Gastroesophageal sphincter (tissue), 4 donors: ENCODE measurements at regions not wholly inside any gene's neighbourhood (a gene's known extent, or its start where the extent isn't known, plus 50 kb on each side); places are given as distances from the start of the nearest gene placed in this dataset.

Experiments used
- ATAC-seq: fragments of 150-250 bp; one replicate; pipeline ENCODE4 v1.9.1; 2016; ENCODE audit warnings: mild to moderate bottlenecking, moderate library complexity
- H3K27ac ChIP-seq, 4 donors: fragments of 200-600 bp; sonication (generic) in 3 of 4; 1 replicate in 3 of 4; 2 replicates in 1 of 4; pipeline ENCODE4 v1.5.1; 2016 to 2019
- H3K27me3 ChIP-seq: fragments of 200-600 bp; sonication (generic); one replicate; pipeline ENCODE4 v1.5.1; 2019
- H3K36me3 ChIP-seq, 2 donors: fragments of 200-600 bp; sonication (generic); one replicate each; pipeline ENCODE4 v1.5.1; 2019; ENCODE audit warnings: control low read depth in 1 of 2
- H3K4me1 ChIP-seq, 3 donors: fragments of 200-600 bp; sonication (generic); 1 replicate in 2 of 3; 2 replicates in 1 of 3; pipeline ENCODE4 v1.5.1; 2016 to 2019; ENCODE audit warnings: control low read depth in 2 of 3
- H3K4me3 ChIP-seq, 2 donors: fragments of 200-600 bp; sonication (generic); one replicate each; pipeline ENCODE4 v1.5.1; 2019; ENCODE audit warnings: mild to moderate bottlenecking in 1 of 2, moderate library complexity in 1 of 2
- H3K9me3 ChIP-seq, 3 donors: fragments of 200-600 bp; sonication (generic); one replicate each; pipeline ENCODE4 v1.5.1; 2017 to 2019; ENCODE audit warnings: control low read depth in 2 of 3
- EP300 ChIP-seq: sonication (generic); formaldehyde crosslinking; IDR thresholded peaks from one replicate; pipeline ENCODE4 v1.6.1; 2017; ENCODE audit warnings: antibody characterized with exemption, mild to moderate bottlenecking
- POLR2A ChIP-seq, 2 donors: fragments of 450-650 bp; IDR thresholded peaks; one replicate each; pipeline ENCODE4 v1.6.1; 2017; ENCODE audit warnings: antibody characterized with exemption in 2 of 2, mild to moderate bottlenecking in 2 of 2, moderate library complexity in 1 of 2
- POLR2AphosphoS5 ChIP-seq: sonication (generic); formaldehyde crosslinking; IDR thresholded peaks from one replicate; pipeline ENCODE4 v1.6.1; 2017; ENCODE audit warnings: antibody characterized with exemption
- WGBS, 2 donors: methylation state at CpG; one replicate each; pipeline ENCODE4 v1.1.5; 2018; ENCODE audit warnings: low coverage in 1 of 2; 5-methylcytosine and 5-hydroxymethylcytosine counted together
- TF ChIP-seq, protein P1 (sequence below), 4 experiments: fragments of 200-600 bp in 2 of 4; fragments of 450-650 bp in 2 of 4; sonication (generic) in 1 of 4; IDR thresholded peaks; one replicate each; pipeline ENCODE4 v1.5.1; 2017 to 2019; ENCODE audit warnings: antibody characterized with exemption in 4 of 4, mild to moderate bottlenecking in 2 of 4, moderate library complexity in 2 of 4

DNA sequence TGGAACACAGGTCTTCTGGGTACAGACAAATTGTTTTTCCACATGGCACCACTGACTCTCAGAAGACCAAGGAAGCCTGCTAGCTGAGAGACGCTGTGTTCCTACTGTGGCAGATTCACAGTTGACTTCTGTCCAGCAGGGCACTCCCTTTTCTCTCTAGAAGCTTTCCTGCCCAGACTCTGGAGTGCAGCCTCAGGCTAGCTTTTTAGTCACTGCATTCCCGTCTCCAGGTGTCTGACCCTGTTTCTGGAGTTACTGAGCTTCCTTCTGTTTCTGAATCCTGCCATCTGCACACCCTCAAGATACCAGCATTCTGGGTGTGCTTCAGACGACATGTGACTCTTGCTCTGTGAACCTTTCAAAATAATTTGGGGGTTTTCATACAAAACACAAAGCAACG lies 125.1 kb downstream of the TMEM200C start:
- 40 to 47% methylated on average over 1 to 4 of the region's 4 CpGs for WGBS, 2 donors
- no peak for TF ChIP-seq POLR2AphosphoS5
- TF ChIP-seq, protein P1, sequence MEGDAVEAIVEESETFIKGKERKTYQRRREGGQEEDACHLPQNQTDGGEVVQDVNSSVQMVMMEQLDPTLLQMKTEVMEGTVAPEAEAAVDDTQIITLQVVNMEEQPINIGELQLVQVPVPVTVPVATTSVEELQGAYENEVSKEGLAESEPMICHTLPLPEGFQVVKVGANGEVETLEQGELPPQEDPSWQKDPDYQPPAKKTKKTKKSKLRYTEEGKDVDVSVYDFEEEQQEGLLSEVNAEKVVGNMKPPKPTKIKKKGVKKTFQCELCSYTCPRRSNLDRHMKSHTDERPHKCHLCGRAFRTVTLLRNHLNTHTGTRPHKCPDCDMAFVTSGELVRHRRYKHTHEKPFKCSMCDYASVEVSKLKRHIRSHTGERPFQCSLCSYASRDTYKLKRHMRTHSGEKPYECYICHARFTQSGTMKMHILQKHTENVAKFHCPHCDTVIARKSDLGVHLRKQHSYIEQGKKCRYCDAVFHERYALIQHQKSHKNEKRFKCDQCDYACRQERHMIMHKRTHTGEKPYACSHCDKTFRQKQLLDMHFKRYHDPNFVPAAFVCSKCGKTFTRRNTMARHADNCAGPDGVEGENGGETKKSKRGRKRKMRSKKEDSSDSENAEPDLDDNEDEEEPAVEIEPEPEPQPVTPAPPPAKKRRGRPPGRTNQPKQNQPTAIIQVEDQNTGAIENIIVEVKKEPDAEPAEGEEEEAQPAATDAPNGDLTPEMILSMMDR (IDR thresholded peaks at IDR 0.05), result no peak
- no peak for TF ChIP-seq POLR2A (IDR thresholded peaks at IDR 0.05)
- TF ChIP-seq EP300, result no peak
- H3K4me1 ChIP-seq, result no peaks in the 10 kb centered on the region
- no peak for ATAC-seq
- no peaks in the 10 kb centered on the region for H3K9me3 ChIP-seq
- peaks cover 7% of the 10 kb centered on the region for H3K27me3 ChIP-seq
- no peak overlapping the region for H3K27ac ChIP-seq
- H3K4me3 ChIP-seq, result no peak overlapping the region
- H3K36me3 ChIP-seq, result no peaks in the 10 kb centered on the region

DNA sequence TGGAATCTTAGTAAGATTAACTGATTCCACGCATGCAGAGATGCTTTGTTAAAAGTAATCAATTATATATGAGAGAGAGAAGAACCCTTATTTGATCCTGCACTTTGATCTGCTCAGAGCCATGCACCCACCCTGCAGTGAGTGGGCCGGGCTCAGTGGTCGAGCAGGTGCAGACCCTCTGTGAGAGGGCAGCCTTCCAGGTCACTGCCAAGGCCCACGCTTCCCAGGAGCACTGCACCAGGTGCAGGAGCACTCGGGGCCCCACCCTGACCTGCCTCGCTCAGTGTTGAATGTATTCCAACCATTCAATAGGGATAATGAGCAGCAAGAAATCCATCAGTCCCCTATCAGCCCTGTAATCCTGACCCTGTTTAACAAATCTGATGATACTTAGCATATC lies 126.9 kb downstream of the TMEM200C start:
- Histone ChIP-seq H3K4me1 (no peaks in the 10 kb centered on the region), H3K9me3 (no peaks in the 10 kb centered on the region), H3K27me3 (peaks cover 7% of the 10 kb centered on the region), H3K27ac (no peak overlapping the region), H3K36me3 (no peaks in the 10 kb centered on the region), H3K4me3 (no peak overlapping the region)
- 88 to 100% methylated on average over 1 of the region's 6 CpGs for WGBS, 2 donors
- TF ChIP-seq, protein P1 (IDR thresholded peaks at IDR 0.05), result no peak
- TF ChIP-seq POLR2AphosphoS5, result no peak
- no peak for TF ChIP-seq POLR2A (IDR thresholded peaks at IDR 0.05)
- no peak for TF ChIP-seq EP300
- ATAC-seq, result no peak

DNA sequence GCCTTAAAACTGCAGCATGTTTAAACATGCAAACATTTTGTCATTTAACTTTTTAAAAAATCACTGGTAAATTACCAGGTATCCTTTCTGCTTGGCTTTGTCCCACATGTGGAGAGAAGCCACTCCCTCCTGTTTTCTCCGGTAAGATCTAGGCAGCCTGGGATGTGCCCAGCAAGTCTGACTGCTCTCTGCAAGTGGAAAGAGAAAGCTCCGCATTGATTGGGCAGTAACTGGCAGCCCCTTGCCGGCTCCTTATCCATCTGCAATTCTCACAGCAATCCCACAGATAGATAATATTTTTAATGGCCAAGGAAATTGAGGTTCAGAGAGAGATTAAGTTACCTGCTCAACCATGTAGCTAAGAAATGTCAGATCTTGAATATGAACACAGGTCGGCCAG lies 136.1 kb downstream of the TMEM200C start:
- no peak for ATAC-seq
- Histone ChIP-seq H3K27me3 (peaks cover 32% of the 10 kb centered on the region), H3K4me1 (no peaks in the 10 kb centered on the region), H3K9me3 (no peaks in the 10 kb centered on the region), H3K27ac (no peak overlapping the region), H3K36me3 (no peaks in the 10 kb centered on the region), H3K4me3 (no peak overlapping the region)
- WGBS, 2 donors, result 16 to 18% methylated on average over 4 of the region's 4 CpGs
- TF ChIP-seq POLR2AphosphoS5 (no peak), POLR2A (IDR thresholded peaks at IDR 0.05) (no peak), EP300 (no peak)
- TF ChIP-seq, protein P1 (IDR thresholded peaks at IDR 0.05), result no peak

DNA sequence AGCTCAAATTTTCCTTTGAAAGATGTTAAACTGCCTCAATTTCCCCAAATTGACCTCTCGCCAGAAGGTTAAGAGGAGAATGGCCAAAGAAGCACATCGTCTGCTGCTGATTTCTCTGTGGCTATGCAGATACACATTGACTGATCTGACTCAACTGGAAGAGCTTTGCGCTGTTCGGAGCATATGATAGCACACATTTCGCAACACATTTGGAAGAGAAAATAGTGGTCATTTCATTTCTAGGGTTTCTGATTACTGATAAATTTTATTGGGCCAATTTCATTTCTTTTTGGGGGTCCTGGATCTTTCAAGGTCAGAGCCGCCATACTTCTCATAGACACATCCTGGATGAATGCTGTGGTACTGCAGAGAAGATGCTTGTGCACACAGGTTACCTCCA lies 138.5 kb downstream of the TMEM200C start:
- 89 to 93% methylated on average over 2 to 6 of the region's 6 CpGs for WGBS, 2 donors
- Histone ChIP-seq H3K27me3 (peaks cover 30% of the 10 kb centered on the region), H3K4me1 (no peaks in the 10 kb centered on the region), H3K9me3 (no peaks in the 10 kb centered on the region), H3K4me3 (no peak overlapping the region), H3K27ac (no peak overlapping the region), H3K36me3 (no peaks in the 10 kb centered on the region)
- ATAC-seq, result no peak
- no peak for TF ChIP-seq POLR2AphosphoS5
- TF ChIP-seq POLR2A (IDR thresholded peaks at IDR 0.05), result no peak
- TF ChIP-seq, protein P1 (IDR thresholded peaks at IDR 0.05), result no peak
- no peak for TF ChIP-seq EP300

DNA sequence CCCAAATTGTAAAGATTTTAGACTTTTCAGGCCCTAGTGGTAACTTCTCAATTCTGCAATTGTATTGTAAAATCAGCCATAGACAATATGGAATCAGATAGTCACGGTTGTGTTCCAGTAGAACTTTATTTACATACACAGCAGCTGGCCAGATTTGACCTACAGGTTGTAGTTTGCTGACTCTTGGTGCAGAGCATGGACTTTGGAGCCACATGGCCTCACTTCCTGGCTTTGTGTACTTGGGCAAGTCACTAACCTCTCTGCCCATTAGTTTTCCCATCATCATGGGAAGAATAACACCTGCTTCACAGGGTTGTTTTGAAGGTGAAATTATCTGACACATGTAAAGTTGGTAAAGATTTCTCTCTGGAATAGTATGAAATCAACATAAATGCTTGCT lies 147.6 kb downstream of the TMEM200C start:
- Histone ChIP-seq H3K36me3 (no peaks in the 10 kb centered on the region), H3K27ac (no peak overlapping the region), H3K4me1 (no peaks in the 10 kb centered on the region), H3K9me3 (no peaks in the 10 kb centered on the region), H3K4me3 (no peak overlapping the region), H3K27me3 (peaks cover 7% of the 10 kb centered on the region)
- no peak for ATAC-seq
- WGBS, 2 donors, result 67% methylated on average over 1 of the region's 1 CpG; no CpG with 5 or more reads in 1 of the 2 donors
- no peak for TF ChIP-seq POLR2A (IDR thresholded peaks at IDR 0.05)
- no peak for TF ChIP-seq EP300
- TF ChIP-seq, protein P1 (IDR thresholded peaks at IDR 0.05), result no peak
- no peak for TF ChIP-seq POLR2AphosphoS5
